GM12873 (cell line): ENCODE measurements at regions not wholly inside any gene's neighbourhood (a gene's known extent, or its start where the extent isn't known, plus 50 kb on each side); places are given as distances from the start of the nearest gene placed in this dataset.

Source experiments
- TF ChIP-seq, protein P1 (sequence below): IDR thresholded peaks from 2 replicates; pipeline ENCODE4 v1.5.1; 2012; ENCODE audit warnings: low read depth, mild to moderate bottlenecking, moderate library complexity, low read length, control low read depth; ENCODE audit not compliant: insufficient read depth; ENCODE audit errors: missing control alignments

DNA sequence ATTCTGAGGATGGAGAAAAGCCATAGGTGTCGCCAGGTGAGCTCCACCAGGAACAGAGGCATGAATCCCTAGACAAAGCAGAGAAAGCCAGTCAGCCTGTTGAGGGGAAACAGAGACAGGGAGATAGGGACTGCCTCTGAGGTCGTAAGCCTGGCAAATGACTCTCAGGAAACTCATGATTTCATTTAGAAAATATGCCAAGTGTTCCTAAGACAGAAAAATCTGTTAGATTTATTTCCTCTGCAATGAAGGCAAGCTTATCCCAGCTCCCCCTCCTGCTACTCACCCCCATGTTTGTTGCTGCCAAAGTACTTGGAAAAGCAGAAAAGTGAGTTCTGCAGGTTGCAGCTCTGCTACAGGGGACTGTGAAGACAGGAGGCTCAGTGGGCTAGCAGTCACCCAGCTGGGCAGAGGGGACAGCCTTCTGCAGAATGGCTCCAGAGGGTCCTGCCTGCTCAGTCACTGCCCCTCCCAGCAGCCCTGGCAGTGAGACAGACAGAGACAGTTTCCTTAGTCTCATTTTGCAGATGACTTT lies 184.3 kb downstream of the ADRA2A start:
- TF ChIP-seq, protein P1, sequence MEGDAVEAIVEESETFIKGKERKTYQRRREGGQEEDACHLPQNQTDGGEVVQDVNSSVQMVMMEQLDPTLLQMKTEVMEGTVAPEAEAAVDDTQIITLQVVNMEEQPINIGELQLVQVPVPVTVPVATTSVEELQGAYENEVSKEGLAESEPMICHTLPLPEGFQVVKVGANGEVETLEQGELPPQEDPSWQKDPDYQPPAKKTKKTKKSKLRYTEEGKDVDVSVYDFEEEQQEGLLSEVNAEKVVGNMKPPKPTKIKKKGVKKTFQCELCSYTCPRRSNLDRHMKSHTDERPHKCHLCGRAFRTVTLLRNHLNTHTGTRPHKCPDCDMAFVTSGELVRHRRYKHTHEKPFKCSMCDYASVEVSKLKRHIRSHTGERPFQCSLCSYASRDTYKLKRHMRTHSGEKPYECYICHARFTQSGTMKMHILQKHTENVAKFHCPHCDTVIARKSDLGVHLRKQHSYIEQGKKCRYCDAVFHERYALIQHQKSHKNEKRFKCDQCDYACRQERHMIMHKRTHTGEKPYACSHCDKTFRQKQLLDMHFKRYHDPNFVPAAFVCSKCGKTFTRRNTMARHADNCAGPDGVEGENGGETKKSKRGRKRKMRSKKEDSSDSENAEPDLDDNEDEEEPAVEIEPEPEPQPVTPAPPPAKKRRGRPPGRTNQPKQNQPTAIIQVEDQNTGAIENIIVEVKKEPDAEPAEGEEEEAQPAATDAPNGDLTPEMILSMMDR: no peak

DNA sequence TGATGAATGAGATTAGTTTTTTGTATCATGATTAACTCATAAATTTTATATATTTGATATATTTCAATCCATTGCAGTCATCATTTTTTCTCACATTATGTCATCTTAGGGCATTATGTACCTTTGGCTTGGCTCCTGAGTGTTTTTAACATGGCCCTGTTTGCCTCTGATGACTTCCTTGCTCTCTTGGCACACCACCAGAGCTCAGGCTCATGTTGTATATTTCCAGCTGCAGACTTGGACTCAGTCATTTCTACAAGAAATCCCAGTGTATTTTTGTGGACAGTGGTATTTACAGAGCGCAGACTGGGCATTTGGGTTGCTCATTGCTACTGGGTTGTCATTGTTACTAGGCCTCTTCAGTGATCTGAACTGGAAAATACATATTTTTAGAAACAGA lies 188.5 kb downstream of the ADRA2A start:
- TF ChIP-seq, protein P1: no peak

DNA sequence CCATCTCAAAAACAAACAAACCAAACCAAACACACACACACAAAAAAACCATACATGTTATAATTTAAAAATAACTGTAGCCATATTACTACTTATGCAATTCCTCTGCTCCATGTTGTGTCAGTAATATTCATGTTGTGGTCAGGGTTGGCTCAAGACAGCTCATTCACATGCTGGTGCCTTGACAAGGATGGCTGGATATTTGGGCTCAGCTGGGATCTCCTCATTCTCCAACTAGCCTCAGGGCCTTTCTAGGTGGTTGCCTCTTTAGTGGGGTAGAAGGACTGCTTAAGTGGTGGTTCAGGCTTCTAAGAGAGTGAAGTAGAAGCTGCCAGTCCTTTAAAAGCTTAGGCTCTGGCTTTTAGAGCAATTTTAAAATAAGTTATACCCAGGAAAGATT lies 189.3 kb downstream of the ADRA2A start:
- TF ChIP-seq, protein P1: no peak

DNA sequence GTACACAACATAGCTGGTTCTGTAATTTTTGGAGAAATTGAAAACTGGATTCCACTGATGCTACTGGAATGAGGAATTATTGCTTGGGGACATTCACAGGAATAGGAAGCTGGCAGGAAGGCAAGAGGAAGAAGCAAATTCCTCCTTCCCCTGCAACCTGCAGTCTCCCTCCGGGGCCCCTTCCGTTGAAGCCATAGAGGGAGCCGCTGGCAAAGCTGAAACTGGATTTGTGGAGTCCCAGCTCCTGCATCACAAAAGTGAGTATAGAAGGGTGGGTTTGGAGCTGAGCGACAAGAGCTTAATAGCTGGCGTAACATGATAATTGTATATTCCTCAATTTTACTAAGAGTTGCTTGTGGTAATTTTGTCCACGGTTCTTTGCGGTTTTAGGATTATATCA lies 190.8 kb downstream of the ADRA2A start:
- TF ChIP-seq, protein P1: no peak

DNA sequence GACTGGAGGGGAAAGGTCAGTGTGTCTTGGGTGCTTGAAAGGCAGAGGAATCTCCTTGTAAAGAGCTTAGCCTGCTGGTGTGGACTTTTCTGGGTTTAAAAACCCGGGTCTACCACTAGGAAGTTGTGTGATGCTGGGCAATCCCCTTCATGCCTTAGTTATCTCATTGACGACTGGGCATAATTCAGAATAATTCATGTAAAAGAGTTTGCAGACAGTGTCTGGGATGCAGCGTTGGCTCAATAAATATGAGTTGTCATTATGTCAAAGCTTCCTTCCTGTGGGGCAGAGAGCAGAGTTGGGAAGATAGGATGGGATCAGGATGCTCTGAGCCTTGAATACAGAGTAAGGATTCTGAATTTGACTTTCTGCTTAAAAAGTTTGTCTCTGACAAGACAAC lies 196.4 kb downstream of the ADRA2A start:
- TF ChIP-seq, protein P1: no peak

DNA sequence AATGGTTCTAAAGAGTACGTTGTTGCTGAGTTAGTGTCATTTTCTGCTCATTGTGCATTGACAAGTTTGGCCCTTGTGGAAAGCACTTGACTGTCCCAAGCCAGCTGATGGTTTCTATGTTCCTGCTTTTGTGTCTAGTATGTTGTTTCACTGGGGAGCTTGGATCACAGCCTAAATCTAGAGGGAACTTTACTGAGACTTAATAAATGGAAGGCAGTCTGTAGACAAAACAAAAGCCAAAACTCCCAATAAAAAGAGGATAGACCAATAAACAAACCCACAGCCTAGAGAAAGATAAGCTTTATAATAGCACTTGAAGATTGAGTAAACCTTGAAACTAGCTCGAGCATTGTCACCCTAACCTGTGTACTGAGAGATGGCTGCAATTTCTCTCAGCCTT lies 196.8 kb downstream of the ADRA2A start:
- TF ChIP-seq, protein P1: no peak

DNA sequence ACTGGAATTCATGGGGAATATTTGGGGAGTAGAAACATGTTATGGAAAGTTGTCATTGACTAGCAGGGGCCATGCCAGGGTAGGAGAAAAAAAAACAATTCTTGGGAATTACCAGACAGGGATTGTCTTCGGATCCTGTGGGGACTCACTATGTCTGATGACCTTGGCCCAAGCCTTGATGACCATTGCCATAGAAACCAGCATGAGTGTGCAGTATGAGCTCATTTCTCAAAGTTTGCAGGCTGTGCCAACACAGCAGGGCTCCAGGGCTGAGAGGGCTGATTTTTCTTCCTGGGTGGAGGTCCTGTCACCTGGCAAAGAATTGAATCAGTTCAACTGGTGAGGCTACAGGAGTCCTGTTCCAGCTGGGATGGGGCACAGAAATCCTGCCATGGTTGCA lies 198.3 kb downstream of the ADRA2A start:
- TF ChIP-seq, protein P1: no peak
